ENCODE measurements at regions not wholly inside any gene's neighbourhood (a gene's known extent, or its start where the extent isn't known, plus 50 kb on each side); places are given as distances from the start of the nearest gene placed in this dataset.

DNA sequence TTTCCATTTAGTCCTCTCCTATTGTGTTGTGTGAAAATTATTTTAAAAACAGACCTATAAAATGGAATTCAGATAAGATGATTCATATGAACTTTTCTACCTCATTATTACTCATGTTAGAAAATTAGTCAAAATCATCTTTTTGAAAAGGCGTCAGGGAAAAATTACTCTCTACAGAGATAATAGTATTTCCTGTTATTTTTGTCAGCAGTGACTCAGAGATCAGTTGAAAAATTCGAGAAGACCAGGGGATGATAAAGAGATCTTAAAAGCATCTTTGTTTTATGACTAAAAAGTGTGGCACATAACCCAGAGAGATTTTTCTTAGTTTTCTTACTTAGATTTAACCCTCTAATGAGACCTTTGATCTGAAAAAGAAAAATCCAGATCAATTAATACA, 157.9 kb upstream of the CARD18 start (continued):
- TF ChIP-seq, protein P1, sequence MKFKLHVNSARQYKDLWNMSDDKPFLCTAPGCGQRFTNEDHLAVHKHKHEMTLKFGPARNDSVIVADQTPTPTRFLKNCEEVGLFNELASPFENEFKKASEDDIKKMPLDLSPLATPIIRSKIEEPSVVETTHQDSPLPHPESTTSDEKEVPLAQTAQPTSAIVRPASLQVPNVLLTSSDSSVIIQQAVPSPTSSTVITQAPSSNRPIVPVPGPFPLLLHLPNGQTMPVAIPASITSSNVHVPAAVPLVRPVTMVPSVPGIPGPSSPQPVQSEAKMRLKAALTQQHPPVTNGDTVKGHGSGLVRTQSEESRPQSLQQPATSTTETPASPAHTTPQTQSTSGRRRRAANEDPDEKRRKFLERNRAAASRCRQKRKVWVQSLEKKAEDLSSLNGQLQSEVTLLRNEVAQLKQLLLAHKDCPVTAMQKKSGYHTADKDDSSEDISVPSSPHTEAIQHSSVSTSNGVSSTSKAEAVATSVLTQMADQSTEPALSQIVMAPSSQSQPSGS (IDR thresholded peaks at IDR 0.05; ENCODE audit: low read length) = no peak
- TF ChIP-seq ZNF24 (IDR thresholded peaks at IDR 0.05) (no peak), ESRRA (IDR thresholded peaks at IDR 0.05; ENCODE audit: low read length) (no peak), ZSCAN29 (IDR thresholded peaks at IDR 0.05) (no peak)
- TF ChIP-seq, protein P2, sequence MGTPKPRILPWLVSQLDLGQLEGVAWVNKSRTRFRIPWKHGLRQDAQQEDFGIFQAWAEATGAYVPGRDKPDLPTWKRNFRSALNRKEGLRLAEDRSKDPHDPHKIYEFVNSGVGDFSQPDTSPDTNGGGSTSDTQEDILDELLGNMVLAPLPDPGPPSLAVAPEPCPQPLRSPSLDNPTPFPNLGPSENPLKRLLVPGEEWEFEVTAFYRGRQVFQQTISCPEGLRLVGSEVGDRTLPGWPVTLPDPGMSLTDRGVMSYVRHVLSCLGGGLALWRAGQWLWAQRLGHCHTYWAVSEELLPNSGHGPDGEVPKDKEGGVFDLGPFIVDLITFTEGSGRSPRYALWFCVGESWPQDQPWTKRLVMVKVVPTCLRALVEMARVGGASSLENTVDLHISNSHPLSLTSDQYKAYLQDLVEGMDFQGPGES (IDR thresholded peaks at IDR 0.05) = no peak

DNA sequence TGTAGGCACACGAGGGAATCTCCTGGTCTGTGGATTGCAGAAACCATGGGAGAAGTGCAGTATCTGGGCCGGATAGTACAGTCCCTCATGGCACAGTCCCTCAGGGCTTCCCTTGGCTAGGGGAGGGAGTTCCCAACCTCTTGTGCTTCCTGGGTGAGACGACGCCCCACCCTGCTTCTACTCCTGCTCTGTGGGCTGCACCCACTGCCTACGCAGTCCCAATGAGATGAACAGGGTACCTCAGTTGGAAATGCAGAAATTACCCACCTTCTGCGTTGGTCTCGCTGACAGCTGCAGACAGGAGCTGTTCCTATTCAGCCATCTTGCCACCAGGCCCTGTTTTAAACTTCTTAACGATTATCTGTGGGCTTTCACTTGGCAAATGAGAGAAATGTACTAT, 157.2 kb upstream of the CARD18 start:
- TF ChIP-seq NFYA (IDR thresholded peaks at IDR 0.05; ENCODE audit: borderline replicate concordance, low read depth, low read length) (no peak), DPF2 (IDR thresholded peaks at IDR 0.05) (no peak), TCF7 (IDR thresholded peaks at IDR 0.05; ENCODE audit: borderline replicate concordance) (no peak), EZH2 (IDR thresholded peaks at IDR 0.05; ENCODE audit: borderline replicate concordance, control insufficient read depth, low read depth, low read length) (no peak), CBX5 (IDR thresholded peaks at IDR 0.05; ENCODE audit: low read depth) (no peak), BCL11A (IDR thresholded peaks at IDR 0.05; ENCODE audit: low read depth, low read length) (no peak)
- TF ChIP-seq, protein P3, sequence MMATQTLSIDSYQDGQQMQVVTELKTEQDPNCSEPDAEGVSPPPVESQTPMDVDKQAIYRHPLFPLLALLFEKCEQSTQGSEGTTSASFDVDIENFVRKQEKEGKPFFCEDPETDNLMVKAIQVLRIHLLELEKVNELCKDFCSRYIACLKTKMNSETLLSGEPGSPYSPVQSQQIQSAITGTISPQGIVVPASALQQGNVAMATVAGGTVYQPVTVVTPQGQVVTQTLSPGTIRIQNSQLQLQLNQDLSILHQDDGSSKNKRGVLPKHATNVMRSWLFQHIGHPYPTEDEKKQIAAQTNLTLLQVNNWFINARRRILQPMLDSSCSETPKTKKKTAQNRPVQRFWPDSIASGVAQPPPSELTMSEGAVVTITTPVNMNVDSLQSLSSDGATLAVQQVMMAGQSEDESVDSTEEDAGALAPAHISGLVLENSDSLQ (IDR thresholded peaks at IDR 0.05) = no peak
- Histone ChIP-seq H3K36me3 (ENCODE audit: control insufficient read depth in 2 of 2, insufficient read depth in 2 of 2, low read length in 1 of 2) (no peaks in the 10 kb centered on the region), H3K27me3 (replicated peaks in 1 of 2; ENCODE audit: control insufficient read depth in 2 of 2, insufficient read depth in 2 of 2, low read length in 1 of 2) (no peaks in the 10 kb centered on the region), H3K4me2 (ENCODE audit: control insufficient read depth, insufficient read depth) (no peak overlapping the region), H3K4me1 (ENCODE audit: control insufficient read depth, insufficient read depth, low read length) (no peaks in the 10 kb centered on the region), H4K20me1 (ENCODE audit: control insufficient read depth, insufficient read depth) (no peaks in the 10 kb centered on the region), H3K79me2 (ENCODE audit: control insufficient read depth, insufficient read depth, low read length) (no peaks in the 10 kb centered on the region), H3K27ac (ENCODE audit: control insufficient read depth, insufficient read depth) (no peak overlapping the region), H3K9me3 (replicated peaks; ENCODE audit: control insufficient read depth, insufficient read depth, low read length) (no peaks in the 10 kb centered on the region), H3K4me3 (no peak overlapping the region), H2AFZ (ENCODE audit: control insufficient read depth, low read depth, low read length) (no peak overlapping the region), H3K9ac (ENCODE audit: control insufficient read depth, insufficient read depth, low read length) (no peak overlapping the region)
- BruUV-seq (replicated peaks) = no TSS peak
- ChIA-PET POLR2A (no interaction called here), CTCF (no interaction called here), SMC1A (ENCODE audit: uncharacterized antibody, unreplicated experiment) (no interaction called here), RAD21 (ENCODE audit: unreplicated experiment) (no interaction called here)
- FAIRE-seq (no peak), ATAC-seq (no peak), DNase-seq (ENCODE audit: low read depth, low spot score) (no peak)
- in situ Hi-C loops (cut with MboI) = no loop called here
- 2% methylated on average over 8 of the region's 8 CpGs for WGBS (ENCODE audit: insufficient coverage, insufficient replicate concordance, low lambda C conversion rate, missing lambda C conversion rate)
- intact Hi-C loops (cut with micrococcal nuclease; ENCODE audit: unreplicated experiment) = no loop called here

Data from GM12878 (cell line).